Neural progenitor cell (in vitro differentiated cells): ENCODE measurements at regions not wholly inside any gene's neighbourhood (a gene's known extent, or its start where the extent isn't known, plus 50 kb on each side); places are given as distances from the start of the nearest gene placed in this dataset.

ENCODE experiments used
- EZH2 ChIP-seq: fragments of 200-600 bp; sonication (generic); IDR thresholded peaks from 2 replicates; pipeline ENCODE4 v1.6.1; 2017; ENCODE audit warnings: antibody characterized with exemption, mild to moderate bottlenecking, moderate library complexity
- TF ChIP-seq, protein P1 (sequence below): fragments of 200-600 bp; sonication (generic); IDR thresholded peaks from 2 replicates; pipeline ENCODE4 v1.5.1; 2017; ENCODE audit warnings: antibody characterized with exemption, mild to moderate bottlenecking

DNA sequence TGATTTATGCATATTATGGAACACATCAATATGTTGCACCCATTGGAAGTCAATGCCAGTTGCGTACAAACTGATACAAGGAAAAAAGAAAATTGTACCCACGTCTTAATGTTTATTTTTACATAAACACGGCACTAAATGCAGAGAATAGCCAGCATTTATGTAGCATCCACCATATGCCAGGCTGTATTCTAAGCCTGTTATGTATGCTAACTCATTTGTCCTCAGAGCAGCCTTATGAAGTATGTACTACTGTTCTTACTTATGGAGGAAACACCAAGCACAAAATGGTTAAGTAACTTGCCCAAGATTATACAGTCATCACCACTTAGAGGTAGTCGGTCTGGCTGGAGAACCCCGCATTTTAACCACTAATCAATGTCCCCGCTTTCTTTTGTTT lies 837.9 kb upstream of the RBFOX1 start:
- TF ChIP-seq, protein P1, sequence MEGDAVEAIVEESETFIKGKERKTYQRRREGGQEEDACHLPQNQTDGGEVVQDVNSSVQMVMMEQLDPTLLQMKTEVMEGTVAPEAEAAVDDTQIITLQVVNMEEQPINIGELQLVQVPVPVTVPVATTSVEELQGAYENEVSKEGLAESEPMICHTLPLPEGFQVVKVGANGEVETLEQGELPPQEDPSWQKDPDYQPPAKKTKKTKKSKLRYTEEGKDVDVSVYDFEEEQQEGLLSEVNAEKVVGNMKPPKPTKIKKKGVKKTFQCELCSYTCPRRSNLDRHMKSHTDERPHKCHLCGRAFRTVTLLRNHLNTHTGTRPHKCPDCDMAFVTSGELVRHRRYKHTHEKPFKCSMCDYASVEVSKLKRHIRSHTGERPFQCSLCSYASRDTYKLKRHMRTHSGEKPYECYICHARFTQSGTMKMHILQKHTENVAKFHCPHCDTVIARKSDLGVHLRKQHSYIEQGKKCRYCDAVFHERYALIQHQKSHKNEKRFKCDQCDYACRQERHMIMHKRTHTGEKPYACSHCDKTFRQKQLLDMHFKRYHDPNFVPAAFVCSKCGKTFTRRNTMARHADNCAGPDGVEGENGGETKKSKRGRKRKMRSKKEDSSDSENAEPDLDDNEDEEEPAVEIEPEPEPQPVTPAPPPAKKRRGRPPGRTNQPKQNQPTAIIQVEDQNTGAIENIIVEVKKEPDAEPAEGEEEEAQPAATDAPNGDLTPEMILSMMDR, result no peak
- TF ChIP-seq EZH2, result no peak
